ENCODE measurements at regions not wholly inside any gene's neighbourhood (a gene's known extent, or its start where the extent isn't known, plus 50 kb on each side); places are given as distances from the start of the nearest gene placed in this dataset.

- H3K4me1 ChIP-seq (ENCODE audit: control insufficient read depth in 1 of 2, insufficient read depth in 2 of 2, low read depth in 1 of 2, low read length in 1 of 2), result no peaks in the 10 kb centered on the region
- H3K9ac ChIP-seq, result no peak overlapping the region
- H3K27ac ChIP-seq (ENCODE audit: low read depth in 2 of 2, low read length in 1 of 2), result no peak overlapping the region
- DNase-seq, result no peak
- no peak overlapping the region for H3K4me3 ChIP-seq (ENCODE audit: low read depth in 2 of 2, low read length in 1 of 2)
- no peaks in the 10 kb centered on the region for H3F3A ChIP-seq (replicated peaks; ENCODE audit: insufficient read depth)
- no peaks in the 10 kb centered on the region for H3K9me2 ChIP-seq
- H4K20me1 ChIP-seq (ENCODE audit: insufficient read depth), result no peaks in the 10 kb centered on the region
- no peak overlapping the region for H3K4me2 ChIP-seq
- H3K36me3 ChIP-seq (replicated peaks in 1 of 2; ENCODE audit: control insufficient read depth in 1 of 2, insufficient read depth in 2 of 2, low read length in 1 of 2), result no peaks in the 10 kb centered on the region
- ChIA-PET CTCF (no interaction called here), POLR2A (no interaction called here)
- no peaks in the 10 kb centered on the region for H3K79me2 ChIP-seq (ENCODE audit: insufficient read depth)
- WGBS (ENCODE audit: low lambda C conversion rate), result 5% methylated on average over 2 of the region's 2 CpGs
- H3K9me3 ChIP-seq, result no peaks in the 10 kb centered on the region
- H2AFZ ChIP-seq (ENCODE audit: low read depth), result no peak overlapping the region
- TF ChIP-seq TEAD4 (IDR thresholded peaks at IDR 0.05; ENCODE audit: borderline replicate concordance, insufficient read depth), result no peak
- TF ChIP-seq EP300 (IDR thresholded peaks at IDR 0.05; ENCODE audit: borderline replicate concordance in 1 of 2, low read depth in 1 of 2, low read length in 1 of 2), result no peak
- no peak for TF ChIP-seq RCOR1 (IDR thresholded peaks at IDR 0.05; ENCODE audit: low read length)
- TF ChIP-seq, protein P1, sequence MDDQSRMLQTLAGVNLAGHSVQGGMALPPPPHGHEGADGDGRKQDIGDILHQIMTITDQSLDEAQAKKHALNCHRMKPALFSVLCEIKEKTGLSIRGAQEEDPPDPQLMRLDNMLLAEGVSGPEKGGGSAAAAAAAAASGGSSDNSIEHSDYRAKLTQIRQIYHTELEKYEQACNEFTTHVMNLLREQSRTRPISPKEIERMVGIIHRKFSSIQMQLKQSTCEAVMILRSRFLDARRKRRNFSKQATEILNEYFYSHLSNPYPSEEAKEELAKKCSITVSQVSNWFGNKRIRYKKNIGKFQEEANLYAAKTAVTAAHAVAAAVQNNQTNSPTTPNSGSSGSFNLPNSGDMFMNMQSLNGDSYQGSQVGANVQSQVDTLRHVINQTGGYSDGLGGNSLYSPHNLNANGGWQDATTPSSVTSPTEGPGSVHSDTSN (IDR thresholded peaks at IDR 0.05), result no peak
- no peak for TF ChIP-seq JUND (IDR thresholded peaks at IDR 0.05)
- no peaks in the 10 kb centered on the region for H3K27me3 ChIP-seq (ENCODE audit: insufficient read depth)
Measured at GRCh38 chr2:240275386-240275785, 134.9 kb upstream of the OTOS start.

- Histone ChIP-seq H3K4me2 (no peak overlapping the region), H3K4me1 (ENCODE audit: control insufficient read depth in 1 of 2, insufficient read depth in 2 of 2, low read depth in 1 of 2, low read length in 1 of 2) (no peaks in the 10 kb centered on the region), H3K4me3 (ENCODE audit: low read depth in 2 of 2, low read length in 1 of 2) (no peak overlapping the region), H3K9ac (no peak overlapping the region), H3K9me2 (no peaks in the 10 kb centered on the region), H3K79me2 (ENCODE audit: insufficient read depth) (no peaks in the 10 kb centered on the region), H2AFZ (ENCODE audit: low read depth) (no peak overlapping the region), H4K20me1 (ENCODE audit: insufficient read depth) (no peaks in the 10 kb centered on the region), H3K9me3 (no peaks in the 10 kb centered on the region), H3K36me3 (replicated peaks in 1 of 2; ENCODE audit: control insufficient read depth in 1 of 2, insufficient read depth in 2 of 2, low read length in 1 of 2) (no peaks in the 10 kb centered on the region), H3K27me3 (ENCODE audit: insufficient read depth) (no peaks in the 10 kb centered on the region), H3F3A (replicated peaks; ENCODE audit: insufficient read depth) (no peaks in the 10 kb centered on the region), H3K27ac (ENCODE audit: low read depth in 2 of 2, low read length in 1 of 2) (no peak overlapping the region)
- CTCF ChIA-PET, result interaction anchor here (0.9 to 1.4 kb wide), 2 partner anchors 17 to 18 kb away, joined by 3 read pairs; no protein-coding TSS in a partner anchor
- 30% methylated on average over 6 of the region's 8 CpGs for WGBS (ENCODE audit: low lambda C conversion rate)
- no peak for DNase-seq
- POLR2A ChIA-PET, result no interaction called here
- TF ChIP-seq CHD2 (IDR thresholded peaks at IDR 0.05; ENCODE audit: low read length, partially characterized antibody) (no peak), FOXJ3 (CRISPR knock-in tag; IDR thresholded peaks at IDR 0.05) (no peak), SMC3 (IDR thresholded peaks at IDR 0.05; ENCODE audit: low read depth, low read length) (no peak), NRF1 (IDR thresholded peaks at IDR 0.05; ENCODE audit: low read depth, low read length) (no peak), MXI1 (IDR thresholded peaks at IDR 0.05; ENCODE audit: low read depth, low read length) (no peak), RCOR1 (IDR thresholded peaks at IDR 0.05; ENCODE audit: low read length) (no peak), SIN3A (IDR thresholded peaks at IDR 0.05; ENCODE audit: borderline replicate concordance, low read depth, low read length) (no peak), ELF1 (IDR thresholded peaks at IDR 0.05) (no peak), POLR2AphosphoS5 (IDR thresholded peaks at IDR 0.05; ENCODE audit: low read depth, low read length) (no peak), CTCF (IDR thresholded peaks at IDR 0.05) (no peak)
- TF ChIP-seq, protein P2, sequence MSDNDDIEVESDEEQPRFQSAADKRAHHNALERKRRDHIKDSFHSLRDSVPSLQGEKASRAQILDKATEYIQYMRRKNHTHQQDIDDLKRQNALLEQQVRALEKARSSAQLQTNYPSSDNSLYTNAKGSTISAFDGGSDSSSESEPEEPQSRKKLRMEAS (IDR thresholded peaks at IDR 0.05; ENCODE audit: low read depth), result no peak
Measured at GRCh38 chr2:240277073-240277806, 136.8 kb upstream of the OTOS start.

All from SK-N-SH (cell line).